ENCODE measurements at regions not wholly inside any gene's neighbourhood (a gene's known extent, or its start where the extent isn't known, plus 50 kb on each side); places are given as distances from the start of the nearest gene placed in this dataset.

DNA sequence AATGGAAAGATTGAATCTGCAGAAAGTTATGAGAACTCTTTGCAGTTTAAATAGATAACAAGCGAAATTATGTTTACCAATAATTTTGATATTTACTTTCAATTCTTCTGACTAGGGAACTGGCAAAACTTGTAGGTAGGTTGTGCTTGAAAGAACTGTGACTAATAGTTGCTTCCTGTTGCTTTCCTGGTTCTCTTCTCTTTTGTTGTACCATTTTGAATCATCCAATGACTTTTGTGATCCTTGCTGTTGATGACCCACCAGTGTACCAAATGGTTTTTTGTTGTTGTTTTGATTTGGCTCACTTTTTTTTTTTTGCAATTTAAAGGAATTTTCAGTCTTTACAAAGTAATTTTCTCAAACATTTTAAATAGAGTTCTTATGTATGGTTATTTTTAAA lies 64.9 kb upstream of the DCBLD2 start:
- Histone ChIP-seq H3K4me1 (no peaks in the 10 kb centered on the region), H3K27me3 (no peaks in the 10 kb centered on the region), H3K4me3 (no peak overlapping the region), H3K9me3 (no peaks in the 10 kb centered on the region), H3K27ac (no peak overlapping the region), H3K36me3 (no peaks in the 10 kb centered on the region)
- WGBS, 2 donors, result 79 to 91% methylated on average over 1 of the region's 1 CpG
- TF ChIP-seq POLR2AphosphoS5 (IDR thresholded peaks at IDR 0.05) (no peak), EP300 (IDR thresholded peaks at IDR 0.05) (no peak), POLR2A (IDR thresholded peaks at IDR 0.05) (no peak), CTCF (IDR thresholded peaks at IDR 0.05) (no peak)
- intact Hi-C loops (cut with DNase I), result no loop called here
- DNase-seq, result no peak

- Histone ChIP-seq H3K36me3 (no peaks in the 10 kb centered on the region), H3K27ac (no peak overlapping the region), H3K27me3 (no peaks in the 10 kb centered on the region), H3K9me3 (no peaks in the 10 kb centered on the region), H3K4me1 (no peaks in the 10 kb centered on the region), H3K4me3 (no peak overlapping the region)
- no peak for DNase-seq
- TF ChIP-seq CTCF (IDR thresholded peaks at IDR 0.05), result no peak
- no peak for TF ChIP-seq EP300 (IDR thresholded peaks at IDR 0.05)
- TF ChIP-seq POLR2AphosphoS5 (IDR thresholded peaks at IDR 0.05), result no peak
- no peak for TF ChIP-seq POLR2A (IDR thresholded peaks at IDR 0.05)
- intact Hi-C loops (cut with DNase I), result no loop called here
- 82% methylated on average over 2 of the region's 2 CpGs for WGBS, 2 donors
Measured at GRCh38 chr3:98964784-98965183, 63.3 kb upstream of the DCBLD2 start.

DNA sequence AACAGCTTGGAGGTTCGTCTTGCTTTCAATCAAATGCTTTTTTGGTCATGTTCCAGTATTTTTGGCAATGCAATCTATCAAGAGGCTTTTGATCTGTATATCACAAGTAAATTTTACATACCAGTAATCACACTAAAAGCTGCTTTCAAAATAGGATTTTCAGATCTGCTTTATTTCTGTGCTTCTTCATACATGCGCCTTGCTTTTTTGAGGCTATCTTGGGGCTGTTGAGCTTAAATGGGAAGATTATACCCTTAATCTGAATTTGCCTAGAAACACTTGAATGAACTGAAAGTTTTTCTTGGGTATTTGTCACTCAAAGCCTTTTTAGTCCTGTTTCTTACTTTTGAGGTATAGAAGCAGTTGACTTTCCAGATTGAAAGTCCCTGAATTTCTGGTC lies 62.1 kb upstream of the DCBLD2 start:
- no peaks in the 10 kb centered on the region for H3K9me3 ChIP-seq
- no peak overlapping the region for H3K4me3 ChIP-seq
- no peaks in the 10 kb centered on the region for H3K36me3 ChIP-seq
- no peaks in the 10 kb centered on the region for H3K27me3 ChIP-seq
- no peaks in the 10 kb centered on the region for H3K4me1 ChIP-seq
- no peak overlapping the region for H3K27ac ChIP-seq
- WGBS, 2 donors, result 89 to 90% methylated on average over 2 of the region's 2 CpGs
- TF ChIP-seq CTCF (IDR thresholded peaks at IDR 0.05), result no peak
- no peak for TF ChIP-seq POLR2AphosphoS5 (IDR thresholded peaks at IDR 0.05)
- TF ChIP-seq EP300 (IDR thresholded peaks at IDR 0.05), result no peak
- no peak for TF ChIP-seq POLR2A (IDR thresholded peaks at IDR 0.05)
- intact Hi-C loops (cut with DNase I), result no loop called here
- DNase-seq, result no peak

DNA sequence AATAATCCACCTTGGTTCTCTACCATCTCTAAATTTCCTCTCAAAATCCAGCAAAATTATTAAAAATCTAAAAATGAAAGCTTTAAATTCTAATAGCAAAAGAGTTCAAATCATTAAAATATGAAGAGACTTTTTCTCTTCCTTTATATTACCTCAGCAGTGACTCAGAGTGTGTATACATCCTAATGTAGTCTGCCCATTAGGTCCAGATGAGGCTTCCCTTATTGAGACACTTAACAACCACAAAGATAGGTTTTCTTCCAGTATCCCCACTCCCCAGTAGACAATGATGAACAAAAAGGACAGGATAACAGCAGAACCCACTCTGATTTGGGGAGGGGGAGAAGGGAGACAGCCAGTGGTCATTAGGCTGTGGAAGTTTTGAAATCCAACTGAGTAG lies 61.5 kb upstream of the DCBLD2 start:
- Histone ChIP-seq H3K4me1 (no peaks in the 10 kb centered on the region), H3K27ac (no peak overlapping the region), H3K4me3 (no peak overlapping the region), H3K36me3 (no peaks in the 10 kb centered on the region), H3K9me3 (no peaks in the 10 kb centered on the region), H3K27me3 (no peaks in the 10 kb centered on the region)
- no peak for DNase-seq
- intact Hi-C loops (cut with DNase I), result no loop called here
- TF ChIP-seq CTCF (IDR thresholded peaks at IDR 0.05), result no peak
- no peak for TF ChIP-seq EP300 (IDR thresholded peaks at IDR 0.05)
- TF ChIP-seq POLR2A (IDR thresholded peaks at IDR 0.05), result no peak
- no peak for TF ChIP-seq POLR2AphosphoS5 (IDR thresholded peaks at IDR 0.05)

DNA sequence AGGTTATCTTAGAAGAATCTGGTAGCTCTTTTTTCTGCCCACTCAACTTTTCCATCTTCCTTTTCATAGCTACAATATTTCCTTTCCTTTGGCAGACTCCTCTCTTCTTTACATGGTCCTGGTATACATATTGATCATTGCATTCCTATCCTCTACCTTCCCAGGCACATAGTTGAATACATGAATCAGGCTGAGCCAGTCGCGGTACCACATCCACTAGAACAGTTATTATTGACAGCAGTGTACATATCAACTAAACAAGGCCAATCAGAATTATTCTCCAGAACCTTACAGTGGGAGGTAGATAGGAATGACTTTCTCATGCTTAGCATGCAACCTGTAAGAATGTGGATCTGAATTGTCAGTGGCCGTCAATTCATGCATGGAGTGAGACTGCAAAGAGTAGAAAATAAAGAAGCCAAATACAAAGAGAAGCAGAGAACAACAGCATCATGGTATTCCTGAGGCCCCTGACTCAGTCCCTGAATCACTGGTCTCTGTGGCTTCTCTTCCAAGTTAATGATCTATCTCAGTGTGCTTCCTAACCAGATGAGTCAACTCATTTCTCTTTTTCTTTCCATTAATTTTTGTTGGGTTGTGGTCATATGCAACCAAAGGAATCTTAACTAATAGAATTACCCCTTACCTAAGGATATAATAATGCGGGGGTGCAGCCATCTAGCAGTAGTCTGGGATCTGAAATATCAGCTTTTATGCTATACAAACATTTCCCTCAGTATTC lies 60.9 kb upstream of the DCBLD2 start:
- Histone ChIP-seq H3K9me3 (no peaks in the 10 kb centered on the region), H3K27me3 (no peaks in the 10 kb centered on the region), H3K36me3 (no peaks in the 10 kb centered on the region), H3K4me3 (no peak overlapping the region), H3K4me1 (no peaks in the 10 kb centered on the region), H3K27ac (no peak overlapping the region)
- intact Hi-C loops (cut with DNase I), result no loop called here
- no peak for DNase-seq
- 85 to 90% methylated on average over 4 of the region's 4 CpGs for WGBS, 2 donors
- no peak for TF ChIP-seq CTCF (IDR thresholded peaks at IDR 0.05)
- no peak for TF ChIP-seq EP300 (IDR thresholded peaks at IDR 0.05)
- no peak for TF ChIP-seq POLR2AphosphoS5 (IDR thresholded peaks at IDR 0.05)
- TF ChIP-seq POLR2A (IDR thresholded peaks at IDR 0.05), result no peak

All from sigmoid colon (tissue), 6 donors.